ENCODE measurements at regions not wholly inside any gene's neighbourhood (a gene's known extent, or its start where the extent isn't known, plus 50 kb on each side); places are given as distances from the start of the nearest gene placed in this dataset.

- no peak overlapping the region for H3K4me3 ChIP-seq (ENCODE audit: low read depth, low read length)
- TF ChIP-seq CTCF (IDR thresholded peaks at IDR 0.05; ENCODE audit: insufficient read depth, low read depth, low read length, missing control alignments), result no peak
- DNase-seq (ENCODE audit: low read depth), result no peak
Measured at GRCh38 chr3:137219801-137220445, 262.1 kb downstream of the IL20RB start.

GRCh38 chr3:137222736-137223225, 265.0 kb downstream of the IL20RB start:
- no peak overlapping the region for H3K4me3 ChIP-seq (ENCODE audit: low read depth, low read length)
- no peak for DNase-seq (ENCODE audit: low read depth)
- no peak for TF ChIP-seq CTCF (IDR thresholded peaks at IDR 0.05; ENCODE audit: insufficient read depth, low read depth, low read length, missing control alignments)

- no peak overlapping the region for H3K4me3 ChIP-seq (ENCODE audit: low read depth, low read length)
- TF ChIP-seq CTCF (IDR thresholded peaks at IDR 0.05; ENCODE audit: insufficient read depth, low read depth, low read length, missing control alignments), result no peak
- DNase-seq (ENCODE audit: low read depth), result peak; percentile 35
Measured at GRCh38 chr3:137224464-137224863, 266.7 kb downstream of the IL20RB start.

- no peak overlapping the region for H3K4me3 ChIP-seq (ENCODE audit: low read depth, low read length)
- TF ChIP-seq CTCF (IDR thresholded peaks at IDR 0.05; ENCODE audit: insufficient read depth, low read depth, low read length, missing control alignments), result no peak
- no peak for DNase-seq (ENCODE audit: low read depth)
Measured at GRCh38 chr3:137242836-137243400, 285.1 kb downstream of the IL20RB start.

GRCh38 chr3:137246491-137246890, 288.7 kb downstream of the IL20RB start:
- no peak overlapping the region for H3K4me3 ChIP-seq (ENCODE audit: low read depth, low read length)
- TF ChIP-seq CTCF (IDR thresholded peaks at IDR 0.05; ENCODE audit: insufficient read depth, low read depth, low read length, missing control alignments), result no peak
- DNase-seq (ENCODE audit: low read depth), result no peak

GRCh38 chr3:137249311-137249940, 291.6 kb downstream of the IL20RB start:
- no peak overlapping the region for H3K4me3 ChIP-seq (ENCODE audit: low read depth, low read length)
- peak; percentile 62 for DNase-seq (ENCODE audit: low read depth)
- TF ChIP-seq CTCF (IDR thresholded peaks at IDR 0.05; ENCODE audit: insufficient read depth, low read depth, low read length, missing control alignments), result no peak
